Hepatocyte (in vitro differentiated cells): ENCODE measurements at regions not wholly inside any gene's neighbourhood (a gene's known extent, or its start where the extent isn't known, plus 50 kb on each side); places are given as distances from the start of the nearest gene placed in this dataset.

Experiments used
- DNase-seq: peaks from one replicate; pipeline ENCODE4 v3.0.0-alpha.2; 2016; ENCODE audit warnings: low spot score
- H2AFZ ChIP-seq: fragments of 200-600 bp; sonication (generic); 2 replicates; pipeline ENCODE4 v1.6.0; 2016; ENCODE audit warnings: antibody characterized with exemption, mild to moderate bottlenecking
- H3K27ac ChIP-seq: fragments of 200-600 bp; sonication (generic); 2 replicates; pipeline ENCODE4 v1.5.1; 2016; ENCODE audit warnings: mild to moderate bottlenecking
- H3K27me3 ChIP-seq: fragments of 200-600 bp; sonication (generic); 2 replicates; pipeline ENCODE4 v1.6.1; 2016
- H3K36me3 ChIP-seq: fragments of 200-600 bp; sonication (generic); replicated peaks from 2 replicates; pipeline ENCODE4 v1.5.1; 2016; ENCODE audit warnings: low read depth; ENCODE audit not compliant: insufficient read depth
- H3K4me1 ChIP-seq: fragments of 200-600 bp; sonication (generic); 2 replicates; pipeline ENCODE4 v1.5.1; 2016; ENCODE audit warnings: mild to moderate bottlenecking, moderate library complexity; ENCODE audit not compliant: insufficient read depth
- H3K4me2 ChIP-seq: fragments of 200-600 bp; sonication (generic); 2 replicates; pipeline ENCODE4 v1.6.0; 2016
- H3K4me3 ChIP-seq: fragments of 200-600 bp; sonication (generic); 2 replicates; pipeline ENCODE4 v1.5.1; 2016; ENCODE audit warnings: mild to moderate bottlenecking
- H3K79me2 ChIP-seq: fragments of 200-600 bp; sonication (generic); 2 replicates; pipeline ENCODE4 v1.6.0; 2017; ENCODE audit warnings: mild to moderate bottlenecking
- H3K9me2 ChIP-seq: fragments of 200-600 bp; sonication (generic); replicated peaks from 2 replicates; pipeline ENCODE4 v1.6.0; 2017; ENCODE audit warnings: mild to moderate bottlenecking; ENCODE audit not compliant: insufficient read depth
- H3K9me3 ChIP-seq: fragments of 200-600 bp; sonication (generic); 2 replicates; pipeline ENCODE4 v1.5.1; 2016; ENCODE audit warnings: low read depth, mild to moderate bottlenecking
- H4K20me1 ChIP-seq: fragments of 200-600 bp; sonication (generic); 2 replicates; pipeline ENCODE4 v1.6.0; 2016; ENCODE audit warnings: mild to moderate bottlenecking; ENCODE audit not compliant: insufficient read depth, poor library complexity, severe bottlenecking
- EZH2 ChIP-seq: fragments of 200-600 bp; sonication (generic); IDR thresholded peaks from 2 replicates; pipeline ENCODE4 v1.6.1; 2016; ENCODE audit warnings: antibody characterized with exemption, mild to moderate bottlenecking, borderline replicate concordance
- EZH2phosphoT487 ChIP-seq: fragments of 200-600 bp; sonication (generic); IDR thresholded peaks from one replicate; pipeline ENCODE4 v1.6.1; 2018; ENCODE audit warnings: antibody characterized with exemption, mild to moderate bottlenecking, low read depth, moderate library complexity; ENCODE audit not compliant: unreplicated experiment, severe bottlenecking
- WGBS: methylation state at CpG from one replicate; pipeline ENCODE4 v1.1.6; 2016; ENCODE audit warnings: low lambda C conversion rate; ENCODE audit errors: missing lambda C conversion rate; 5-methylcytosine and 5-hydroxymethylcytosine counted together
- TF ChIP-seq, protein P1 (sequence below): fragments of 200-600 bp; sonication (generic); IDR thresholded peaks from 2 replicates; pipeline ENCODE4 v1.5.1; 2016; ENCODE audit warnings: antibody characterized with exemption, mild to moderate bottlenecking; ENCODE audit not compliant: poor library complexity

DNA sequence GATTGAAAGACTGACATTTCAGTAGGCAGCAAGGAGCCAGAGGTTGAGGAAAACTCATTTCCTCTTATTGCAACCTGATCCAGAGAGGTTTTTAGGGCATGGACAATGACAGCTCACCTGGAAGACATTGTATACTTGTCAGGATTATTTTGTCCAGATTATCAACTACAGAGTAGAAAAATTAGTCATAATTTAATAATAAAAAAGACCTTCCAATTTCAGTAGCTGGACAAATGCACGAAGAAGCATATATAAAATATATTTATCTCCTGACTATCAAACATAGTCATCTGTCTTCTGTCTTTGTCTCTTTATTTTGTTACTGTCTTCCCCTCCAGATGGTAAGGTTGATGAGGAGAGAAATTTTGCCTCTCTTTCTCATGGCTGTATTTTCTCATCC lies 330.6 kb upstream of the RAG2 start:
- Histone ChIP-seq H3K27me3 (no peaks in the 10 kb centered on the region), H3K4me1 (no peaks in the 10 kb centered on the region), H3K27ac (no peak overlapping the region), H4K20me1 (no peaks in the 10 kb centered on the region), H3K4me2 (no peak overlapping the region), H3K36me3 (no peaks in the 10 kb centered on the region), H3K4me3 (no peak overlapping the region), H3K79me2 (no peaks in the 10 kb centered on the region), H3K9me2 (no peaks in the 10 kb centered on the region), H2AFZ (no peak overlapping the region), H3K9me3 (no peaks in the 10 kb centered on the region)
- no peak for TF ChIP-seq EZH2
- no peak for TF ChIP-seq EZH2phosphoT487
- TF ChIP-seq, protein P1, sequence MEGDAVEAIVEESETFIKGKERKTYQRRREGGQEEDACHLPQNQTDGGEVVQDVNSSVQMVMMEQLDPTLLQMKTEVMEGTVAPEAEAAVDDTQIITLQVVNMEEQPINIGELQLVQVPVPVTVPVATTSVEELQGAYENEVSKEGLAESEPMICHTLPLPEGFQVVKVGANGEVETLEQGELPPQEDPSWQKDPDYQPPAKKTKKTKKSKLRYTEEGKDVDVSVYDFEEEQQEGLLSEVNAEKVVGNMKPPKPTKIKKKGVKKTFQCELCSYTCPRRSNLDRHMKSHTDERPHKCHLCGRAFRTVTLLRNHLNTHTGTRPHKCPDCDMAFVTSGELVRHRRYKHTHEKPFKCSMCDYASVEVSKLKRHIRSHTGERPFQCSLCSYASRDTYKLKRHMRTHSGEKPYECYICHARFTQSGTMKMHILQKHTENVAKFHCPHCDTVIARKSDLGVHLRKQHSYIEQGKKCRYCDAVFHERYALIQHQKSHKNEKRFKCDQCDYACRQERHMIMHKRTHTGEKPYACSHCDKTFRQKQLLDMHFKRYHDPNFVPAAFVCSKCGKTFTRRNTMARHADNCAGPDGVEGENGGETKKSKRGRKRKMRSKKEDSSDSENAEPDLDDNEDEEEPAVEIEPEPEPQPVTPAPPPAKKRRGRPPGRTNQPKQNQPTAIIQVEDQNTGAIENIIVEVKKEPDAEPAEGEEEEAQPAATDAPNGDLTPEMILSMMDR: no peak
- WGBS: 57% methylated on average over 1 of the region's 1 CpG
- no peak for DNase-seq

DNA sequence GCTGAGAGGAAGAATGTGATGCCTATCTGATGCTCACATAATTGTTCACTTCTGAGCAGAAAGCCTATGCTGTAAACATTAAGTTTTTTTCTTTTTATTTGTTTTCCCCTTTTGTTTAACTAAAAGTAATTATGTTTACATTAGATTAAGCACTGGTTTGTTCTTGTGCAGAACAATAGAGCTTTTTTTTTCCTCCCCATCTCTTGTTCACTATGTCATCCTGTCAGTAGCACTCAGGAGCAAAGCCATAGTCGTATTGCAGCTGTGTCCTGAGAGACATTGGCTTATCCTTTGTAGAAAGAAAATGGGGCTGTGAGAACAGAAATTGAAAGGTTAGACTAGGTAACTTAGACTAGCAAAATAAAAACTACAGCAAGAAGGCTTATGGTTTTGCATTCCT lies 301.8 kb upstream of the RAG2 start:
- peaks cover 5% of the 10 kb centered on the region for H3K4me1 ChIP-seq
- no peaks in the 10 kb centered on the region for H3K9me2 ChIP-seq
- no peak overlapping the region for H3K4me2 ChIP-seq
- H3K36me3 ChIP-seq: no peaks in the 10 kb centered on the region
- WGBS: 9% methylated on average over 1 of the region's 1 CpG
- no peak overlapping the region for H3K4me3 ChIP-seq
- H2AFZ ChIP-seq: no peak overlapping the region
- H3K9me3 ChIP-seq: no peaks in the 10 kb centered on the region
- no peaks in the 10 kb centered on the region for H4K20me1 ChIP-seq
- no peak overlapping the region for H3K27ac ChIP-seq
- H3K79me2 ChIP-seq: no peaks in the 10 kb centered on the region
- no peak for DNase-seq
- H3K27me3 ChIP-seq: no peaks in the 10 kb centered on the region
- TF ChIP-seq EZH2 (no peak), EZH2phosphoT487 (no peak)
- TF ChIP-seq, protein P1: no peak

GRCh38 chr11:36890841-36891240 lies 292.8 kb upstream of the RAG2 start:
- TF ChIP-seq, protein P1: no peak
- TF ChIP-seq EZH2 (no peak), EZH2phosphoT487 (no peak)

More at GRCh38 chr11:36890841-36891240, 292.8 kb upstream of the RAG2 start:
- H3K79me2 ChIP-seq: no peaks in the 10 kb centered on the region
- no peak for DNase-seq
- 65% methylated on average over 2 of the region's 2 CpGs for WGBS
- H3K27ac ChIP-seq: no peak overlapping the region
- H3K36me3 ChIP-seq: no peaks in the 10 kb centered on the region
- no peaks in the 10 kb centered on the region for H4K20me1 ChIP-seq
- no peaks in the 10 kb centered on the region for H3K27me3 ChIP-seq
- H3K9me3 ChIP-seq: no peaks in the 10 kb centered on the region
- H3K9me2 ChIP-seq: no peaks in the 10 kb centered on the region
- no peak overlapping the region for H3K4me2 ChIP-seq
- no peak overlapping the region for H3K4me3 ChIP-seq
- H3K4me1 ChIP-seq: no peaks in the 10 kb centered on the region
- no peak overlapping the region for H2AFZ ChIP-seq
